NCI-H524 (cell line): ENCODE measurements at regions not wholly inside any gene's neighbourhood (a gene's known extent, or its start where the extent isn't known, plus 50 kb on each side); places are given as distances from the start of the nearest gene placed in this dataset.
"Not testable (repeated sequence)": the region's sequence is repeated elsewhere in the genome, so short reads cannot be mapped to it uniquely, and the experiment has no call there.

ENCODE experiments used
- DNase-seq, 2 experiments: peaks; one replicate each; lab custom pipeline; 2025; lab: John Stamatoyannopoulos, UW

DNA sequence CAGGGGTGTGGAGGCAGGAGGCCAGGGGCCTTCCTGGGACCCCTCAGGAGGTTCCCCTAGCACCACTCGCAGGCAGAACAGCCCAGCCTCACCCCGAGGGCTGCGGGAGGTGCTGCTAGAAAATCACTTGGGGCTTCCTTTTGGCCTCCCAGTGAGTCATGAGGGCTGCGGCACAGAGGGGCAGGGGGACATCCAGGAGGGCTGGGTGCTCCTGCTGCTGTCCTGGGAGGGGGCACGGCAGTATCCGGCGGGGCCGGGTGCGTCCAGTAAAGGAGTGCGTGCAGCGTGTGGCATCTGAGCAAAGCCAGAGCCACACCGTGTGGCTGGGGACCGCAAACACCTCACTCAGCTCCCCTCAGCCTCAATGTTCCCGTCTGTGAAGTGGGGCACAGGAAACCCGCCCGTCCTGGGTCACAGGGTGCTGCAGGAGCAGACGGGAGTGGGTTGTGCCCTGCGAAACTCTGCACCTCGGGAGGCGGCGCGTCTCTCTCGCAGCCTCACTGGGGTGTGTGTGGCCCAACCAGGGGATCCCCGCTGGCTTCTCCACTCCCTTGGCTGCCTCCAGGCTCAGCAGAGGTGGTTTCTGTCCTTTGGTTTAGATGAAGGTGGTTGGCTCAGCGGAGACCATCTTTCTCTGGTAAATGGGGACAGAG, 117.3 kb upstream of the ZNF469 start:
- DNase-seq, result not testable (repeated sequence)

GRCh38 chr16:88266036-88266435, 116.7 kb upstream of the ZNF469 start:
- not testable (repeated sequence) for DNase-seq

- not testable (repeated sequence) for DNase-seq
These were observed 115.7 kb upstream of the ZNF469 start for GRCh38 chr16:88266935-88267551.

GRCh38 chr16:88268186-88268970, 114.4 kb upstream of the ZNF469 start:
- DNase-seq, result not testable (repeated sequence)

DNA sequence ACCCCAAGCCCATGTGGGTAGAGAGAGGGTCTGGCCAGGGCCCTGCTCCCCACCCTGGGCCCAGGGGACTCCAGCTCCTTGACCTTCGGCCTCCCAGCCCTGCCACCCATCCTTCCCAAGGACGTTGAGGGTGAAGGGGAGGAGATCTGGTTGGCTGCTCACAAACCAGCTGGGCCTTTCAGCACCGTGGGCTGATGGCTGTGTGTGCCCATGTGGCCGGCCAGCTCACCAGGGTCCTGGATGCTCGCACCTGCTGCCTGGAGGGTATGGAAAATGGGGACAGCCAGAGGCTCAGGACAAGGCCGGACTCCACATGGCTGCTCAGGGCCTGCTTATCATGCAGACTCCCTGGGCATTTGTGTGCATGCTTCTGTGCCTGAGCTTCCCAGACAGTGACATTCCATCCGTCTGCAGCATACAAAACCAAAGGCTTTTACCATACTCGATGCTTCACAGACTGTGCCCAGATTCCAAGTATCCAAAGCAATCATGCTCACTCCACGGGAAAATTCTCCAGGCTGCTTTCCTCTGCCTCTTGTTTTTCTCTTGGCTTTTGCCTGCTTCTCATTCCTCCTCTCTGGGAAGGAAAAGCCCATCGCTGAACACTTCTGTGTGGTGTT, 112.5 kb upstream of the ZNF469 start:
- not testable (repeated sequence) for DNase-seq

DNA sequence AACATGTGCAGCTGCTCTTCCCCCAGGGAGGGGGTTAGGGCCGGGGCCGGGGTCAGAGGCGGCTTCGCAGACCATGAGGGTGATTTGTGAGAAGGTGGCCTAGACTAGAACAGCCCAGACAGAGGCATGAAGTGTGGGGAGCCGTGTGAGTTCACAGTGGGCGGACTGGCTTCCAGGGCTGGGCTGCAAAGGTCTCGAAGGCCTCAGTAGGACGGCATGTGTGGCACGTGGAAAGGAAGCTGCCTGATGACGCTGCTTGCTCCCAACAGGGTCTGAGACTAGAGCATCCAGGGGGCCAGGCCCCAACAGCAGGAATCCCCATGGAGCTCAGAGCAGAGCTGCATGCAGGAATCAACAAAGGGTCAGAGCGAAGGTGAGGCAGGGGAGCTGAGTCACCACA, 111.5 kb upstream of the ZNF469 start:
- DNase-seq, result not testable (repeated sequence)

- not testable (repeated sequence) for DNase-seq
These were observed 111.0 kb upstream of the ZNF469 start for GRCh38 chr16:88271776-88272175.

DNA sequence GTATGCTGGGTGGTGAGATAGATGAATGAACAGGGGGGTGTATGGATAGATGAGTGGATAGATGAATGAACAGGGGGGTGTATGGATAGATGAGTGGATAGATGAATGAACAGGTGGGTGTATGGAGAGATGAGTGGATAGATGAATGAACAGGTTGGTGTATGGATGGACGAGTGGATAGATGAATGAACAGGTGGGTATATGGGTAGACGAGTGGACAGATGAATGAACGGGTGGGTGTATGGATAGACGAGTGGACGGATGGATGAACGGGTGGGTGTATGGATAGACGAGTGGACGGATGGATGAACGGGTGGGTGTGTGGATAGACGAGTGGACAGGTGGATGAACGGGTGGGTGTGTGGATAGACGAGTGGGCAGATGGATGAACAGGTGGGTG, 110.3 kb upstream of the ZNF469 start:
- not testable (repeated sequence) for DNase-seq

GRCh38 chr16:88274126-88274750, 108.5 kb upstream of the ZNF469 start:
- DNase-seq, result not testable (repeated sequence)

GRCh38 chr16:88274847-88275246, 107.9 kb upstream of the ZNF469 start:
- no peak for DNase-seq

DNA sequence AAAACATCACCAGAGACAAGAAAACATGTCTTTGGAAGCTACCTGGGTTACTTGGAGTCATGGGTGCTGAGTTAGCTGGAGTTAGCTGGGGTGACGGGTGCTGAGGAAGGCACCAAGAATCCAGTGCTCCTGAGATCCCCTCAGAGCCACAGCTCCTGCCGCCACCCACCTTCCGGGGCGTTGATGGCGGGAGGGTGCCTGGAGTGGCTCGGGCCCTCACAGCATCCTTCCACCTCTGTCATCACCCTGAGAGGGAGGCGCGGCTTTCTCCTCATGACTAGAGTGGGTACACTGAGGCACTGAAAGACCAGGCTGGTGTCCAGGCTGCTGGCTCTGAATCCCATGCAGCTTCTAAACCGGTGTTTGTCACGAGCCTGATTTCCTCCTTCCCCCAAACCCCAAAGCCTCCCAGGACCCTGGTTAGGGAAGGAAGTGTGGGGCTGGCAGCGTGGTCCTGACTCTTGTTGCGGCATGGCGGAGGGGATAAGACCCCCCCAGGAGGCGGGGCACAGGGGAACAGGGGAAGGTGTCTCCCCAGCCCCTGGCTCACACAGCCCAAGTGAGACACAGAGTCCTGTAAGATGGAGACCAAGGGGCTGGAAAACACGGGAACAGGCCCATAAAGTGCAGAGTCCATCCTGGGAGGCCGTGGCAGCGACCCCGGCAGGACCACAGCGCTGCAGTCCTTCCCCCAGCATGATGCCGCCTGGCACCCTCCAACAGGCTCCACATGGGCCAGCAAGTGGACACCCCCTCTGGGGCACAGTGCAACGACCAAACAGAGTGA, 107.2 kb upstream of the ZNF469 start:
- not testable (repeated sequence) for DNase-seq

DNA sequence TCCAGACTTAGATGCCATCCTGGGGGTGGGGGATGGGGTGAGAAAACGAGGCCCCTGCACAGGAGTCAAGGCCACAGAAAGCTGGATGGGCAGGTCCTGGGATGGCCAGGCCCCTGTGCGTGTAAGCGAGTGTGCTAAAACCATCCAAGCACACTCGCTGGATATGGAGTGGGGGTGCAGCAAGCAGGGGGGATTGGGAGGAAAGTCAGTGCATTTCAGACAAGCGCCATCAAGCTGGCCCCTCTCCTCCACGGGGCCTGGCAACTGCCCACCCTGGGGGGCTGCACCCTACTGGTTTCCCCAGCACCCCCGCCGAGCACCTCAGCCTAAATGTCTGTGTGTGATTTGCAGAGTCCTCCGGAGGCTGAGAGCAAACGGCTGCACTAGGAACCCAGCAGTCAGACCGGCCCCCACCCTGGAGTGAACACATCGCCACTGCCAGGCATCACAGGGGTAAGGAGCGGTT, 106.6 kb upstream of the ZNF469 start:
- not testable (repeated sequence) for DNase-seq

- DNase-seq, result no peak
These were observed 106.2 kb upstream of the ZNF469 start for GRCh38 chr16:88276591-88276990.

- no peak for DNase-seq
These were observed 102.8 kb upstream of the ZNF469 start for GRCh38 chr16:88279998-88280397.

DNA sequence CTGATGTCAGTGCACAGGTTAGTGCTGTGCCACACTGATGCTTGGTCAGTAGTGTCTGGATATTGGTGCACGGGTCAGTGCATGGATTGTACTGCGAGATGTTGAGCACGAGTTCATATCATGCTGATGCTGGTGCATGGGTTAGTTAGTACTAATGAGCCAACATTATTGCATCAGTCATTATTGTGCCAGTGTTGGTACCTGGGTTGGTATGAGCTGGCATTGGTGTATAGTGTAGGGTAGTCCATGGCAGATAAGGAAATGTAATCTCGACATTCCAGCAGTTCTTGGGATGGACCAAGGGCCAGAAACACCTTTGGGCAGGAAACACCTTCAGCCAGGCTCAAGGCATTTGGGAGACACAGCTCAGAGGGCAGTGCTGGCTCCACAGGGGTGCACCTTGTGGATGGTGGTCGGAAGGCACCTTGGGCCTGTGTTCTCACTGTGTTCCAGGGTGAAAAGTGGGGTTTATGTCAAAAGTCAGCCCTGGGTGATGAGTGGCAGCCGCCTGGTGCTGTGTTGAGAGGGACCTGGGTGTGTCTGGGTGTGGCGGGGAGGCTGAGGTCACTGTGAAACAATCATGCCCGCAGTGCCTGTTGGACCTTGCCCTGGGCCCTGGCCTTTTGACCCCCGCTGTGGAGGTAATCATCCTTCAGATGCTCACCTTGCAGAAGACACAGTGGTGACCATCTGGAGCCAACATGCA, 100.7 kb upstream of the ZNF469 start:
- DNase-seq, result no peak

- DNase-seq, result peak in 1 of 2 experiments; percentile 80
These were observed 100.0 kb upstream of the ZNF469 start for GRCh38 chr16:88282564-88283395.

GRCh38 chr16:88283596-88283995, 99.2 kb upstream of the ZNF469 start:
- no peak for DNase-seq

GRCh38 chr16:88284101-88284500, 98.7 kb upstream of the ZNF469 start:
- no peak for DNase-seq
